ENCODE measurements at regions not wholly inside any gene's neighbourhood (a gene's known extent, or its start where the extent isn't known, plus 50 kb on each side); places are given as distances from the start of the nearest gene placed in this dataset.

- TF ChIP-seq CTCF (IDR thresholded peaks at IDR 0.05; ENCODE audit: borderline replicate concordance, extremely low read depth, low read length, poor library complexity, severe bottlenecking) (no peak), EZH2 (IDR thresholded peaks at IDR 0.05; ENCODE audit: borderline replicate concordance, low read depth, low read length, severe bottlenecking) (no peak)
Observed at GRCh38 chr10:3881622-3882021, 96.6 kb upstream of the KLF6 start.

Measured in DND-41 (cell line).